Lower lobe of right lung (tissue), 2 donors: ENCODE measurements at regions not wholly inside any gene's neighbourhood (a gene's known extent, or its start where the extent isn't known, plus 50 kb on each side); places are given as distances from the start of the nearest gene placed in this dataset.

Experiments used
- ATAC-seq, 2 donors: fragments of 200-7000 bp; cut with Tn5 transposase; one replicate each; pipeline ENCODE4 v1.9.1; 2020 to 2022; ENCODE audit warnings: mild to moderate bottlenecking in 2 of 2, moderate library complexity in 2 of 2
- DNase-seq: peaks from one replicate; pipeline ENCODE4 v3.0.0-alpha.2; 2020
- H3K27ac ChIP-seq: fragments of 200-600 bp; one replicate; pipeline ENCODE4 v1.8.0; 2022
- H3K27me3 ChIP-seq: fragments of 200-600 bp; one replicate; pipeline ENCODE4 v1.8.0; 2022; ENCODE audit warnings: low read depth
- H3K36me3 ChIP-seq: fragments of 200-600 bp; one replicate; pipeline ENCODE4 v1.8.0; 2022; ENCODE audit warnings: mild to moderate bottlenecking
- H3K4me1 ChIP-seq: fragments of 200-600 bp; one replicate; pipeline ENCODE4 v1.8.0; 2022
- H3K4me3 ChIP-seq: fragments of 200-600 bp; one replicate; pipeline ENCODE4 v1.8.0; 2022; ENCODE audit warnings: mild to moderate bottlenecking
- H3K9me3 ChIP-seq: fragments of 200-600 bp; one replicate; pipeline ENCODE4 v1.8.0; 2022
- CTCF ChIP-seq: fragments of 200-600 bp; IDR thresholded peaks from one replicate; pipeline ENCODE4 v1.8.0; 2022; ENCODE audit warnings: antibody characterized with exemption, mild to moderate bottlenecking
- intact Hi-C: fragments of 100-400 bp; cut with DNase I; formaldehyde crosslinking; loops from one replicate; pipeline ENCODE4 v1.11.0; 2022
- donor health status: DM: no; HTN: yes; CAD: no; lungs with severe emphysema.

- Histone ChIP-seq H3K27ac (no peak overlapping the region), H3K27me3 (peaks cover 11% of the 10 kb centered on the region), H3K36me3 (no peaks in the 10 kb centered on the region), H3K4me3 (no peak overlapping the region), H3K4me1 (no peaks in the 10 kb centered on the region), H3K9me3 (peaks cover 16% of the 10 kb centered on the region)
- intact Hi-C loops: no loop called here
- no peak for DNase-seq
- TF ChIP-seq CTCF: no peak
- no peak for ATAC-seq
Observed at GRCh38 chr22:23001463-23001862, 68.9 kb upstream of the GNAZ start.

GRCh38 chr22:23002612-23003180, 67.6 kb upstream of the GNAZ start:
- TF ChIP-seq CTCF: no peak
- DNase-seq (no peak), ATAC-seq (no peak)
- Histone ChIP-seq H3K4me3 (no peak overlapping the region), H3K27me3 (peaks cover 11% of the 10 kb centered on the region), H3K27ac (no peak overlapping the region), H3K36me3 (no peaks in the 10 kb centered on the region), H3K9me3 (peaks cover 5% of the 10 kb centered on the region), H3K4me1 (no peaks in the 10 kb centered on the region)
- intact Hi-C loops: no loop called here

- H3K27ac ChIP-seq: no peak overlapping the region
- no peaks in the 10 kb centered on the region for H3K9me3 ChIP-seq
- H3K27me3 ChIP-seq: peaks cover 10% of the 10 kb centered on the region
- H3K36me3 ChIP-seq: no peaks in the 10 kb centered on the region
- no peak overlapping the region for H3K4me3 ChIP-seq
- intact Hi-C loops: no loop called here
- ATAC-seq (no peak), DNase-seq (no peak)
- no peaks in the 10 kb centered on the region for H3K4me1 ChIP-seq
- TF ChIP-seq CTCF: no peak
Observed at GRCh38 chr22:23007823-23008222, 62.5 kb upstream of the GNAZ start.

- no peaks in the 10 kb centered on the region for H3K27me3 ChIP-seq
- H3K4me1 ChIP-seq: no peaks in the 10 kb centered on the region
- no peak overlapping the region for H3K4me3 ChIP-seq
- no peak for ATAC-seq
- no peak for DNase-seq
- intact Hi-C loops: no loop called here
- TF ChIP-seq CTCF: no peak
- no peaks in the 10 kb centered on the region for H3K9me3 ChIP-seq
- H3K36me3 ChIP-seq: no peaks in the 10 kb centered on the region
- H3K27ac ChIP-seq: no peak overlapping the region
Observed at GRCh38 chr22:23008896-23009295, 61.4 kb upstream of the GNAZ start.
